HepG2 (cell line): ENCODE measurements at regions not wholly inside any gene's neighbourhood (a gene's known extent, or its start where the extent isn't known, plus 50 kb on each side); places are given as distances from the start of the nearest gene placed in this dataset.

Source experiments
- ATAC-seq: fragments of 200-7000 bp; cut with Tn5 transposase; 3 replicates; pipeline ENCODE4 v1.9.1; 2020; ENCODE audit warnings: mild to moderate bottlenecking, moderate library complexity
- BruUV-seq: library from RNA; stranded (reverse); fragments of 400-500 nt; replicated peaks from 2 replicates; lab custom pipeline; 2021; lab: Mats Ljungman, UMichigan
- CTCF ChIA-PET: fragments of 300-600 bp; formaldehyde crosslinking; extraction: SDS; loops from one replicate; lab custom pipeline; 2021; ENCODE audit warnings: low total read pairs, inconsistent platforms, low intra/inter-chr PET ratio; lab: Yijun Ruan, JAX
- POLR2A ChIA-PET: fragments of 350-600 bp; sonication (Branson Sonifier 250); formaldehyde crosslinking; loops from one replicate; lab custom pipeline; 2020; ENCODE audit warnings: antibody characterized with exemption, inconsistent platforms; lab: Yijun Ruan, JAX
- DNase-seq: peaks from one replicate; pipeline ENCODE4 v3.0.0-alpha.2; 2015; ENCODE audit warnings: low spot score
- FAIRE-seq: peaks from 3 replicates; lab custom pipeline; 2011; peaks lifted over from hg19 to GRCh38; lab: Jason Lieb, UNC
- H2AFZ ChIP-seq: one replicate; pipeline ENCODE4 v1.6.1; 2011; ENCODE audit warnings: low read length, inconsistent platforms
- H3K27ac ChIP-seq: fragments of 300-600 bp; 3 replicates; pipeline ENCODE4 v1.8.0; 2011; ENCODE audit warnings: mixed run types, mild to moderate bottlenecking, mixed read lengths, low read length, inconsistent platforms; ENCODE audit not compliant: insufficient read depth; ENCODE audit errors: extremely low read length
- H3K27me3 ChIP-seq, 2 experiments: fragments of 200-600 bp in 1 of 2; 2 replicates in 1 of 2; 3 replicates in 1 of 2; pipeline versions ENCODE4 v1.6.0 to v1.8.0; 2011; ENCODE audit warnings: low read length in 2 of 2, mild to moderate bottlenecking in 2 of 2, moderate library complexity in 2 of 2, inconsistent platforms in 1 of 2; ENCODE audit not compliant: insufficient read depth in 2 of 2, control insufficient read depth in 1 of 2
- H3K36me3 ChIP-seq, 2 experiments: fragments of 200-600 bp in 1 of 2; replicated peaks in 1 of 2; 2 replicates in 1 of 2; 3 replicates in 1 of 2; pipeline versions ENCODE4 v1.5.1 to v1.8.0; 2011; ENCODE audit warnings: low read length in 2 of 2, inconsistent platforms in 1 of 2; ENCODE audit not compliant: insufficient read depth in 2 of 2, control insufficient read depth in 1 of 2
- H3K4me1 ChIP-seq: 2 replicates; pipeline ENCODE4 v1.5.1; 2012; ENCODE audit warnings: low read length, inconsistent platforms; ENCODE audit not compliant: insufficient read depth
- H3K4me2 ChIP-seq: 2 replicates; pipeline ENCODE4 v1.6.0; 2011; ENCODE audit warnings: low read depth, low read length, inconsistent platforms
- H3K4me3 ChIP-seq, 3 experiments: fragments of 200-600 bp in 1 of 3; sonication (generic), shearing (Covaris generic) in 1 of 3; replicated peaks in 1 of 3; 2 replicates each; pipeline ENCODE4 v1.5.1; 2011 to 2016; ENCODE audit warnings: low read length in 3 of 3, inconsistent platforms in 2 of 3, low read depth in 2 of 3, mild to moderate bottlenecking in 2 of 3, control low read depth in 1 of 3, mixed read lengths in 1 of 3; ENCODE audit not compliant: insufficient read depth in 1 of 3
- H3K79me2 ChIP-seq: one replicate; pipeline ENCODE4 v1.6.1; 2011; ENCODE audit warnings: low read length, inconsistent platforms; ENCODE audit not compliant: insufficient read depth
- H3K9ac ChIP-seq: 2 replicates; pipeline ENCODE4 v1.6.0; 2011; ENCODE audit warnings: mild to moderate bottlenecking, low read depth, low read length, inconsistent platforms; ENCODE audit not compliant: insufficient read depth
- H3K9me3 ChIP-seq: 2 replicates; pipeline ENCODE4 v1.5.1; 2012; ENCODE audit warnings: mild to moderate bottlenecking, low read length
- H4K20me1 ChIP-seq: 2 replicates; pipeline ENCODE4 v1.6.0; 2011; ENCODE audit warnings: inconsistent platforms, mild to moderate bottlenecking, low read length, moderate library complexity; ENCODE audit not compliant: insufficient read depth
- ARNT ChIP-seq: fragments of 450-650 bp; IDR thresholded peaks from 2 replicates; pipeline ENCODE4 v1.6.1; 2017
- CBFB ChIP-seq: sonication (generic); formaldehyde crosslinking; IDR thresholded peaks from 2 replicates; pipeline ENCODE4 v1.4.0; 2020; ENCODE audit warnings: missing genetic modification reagents
- ELF1 ChIP-seq: sonication (generic); formaldehyde crosslinking; IDR thresholded peaks from 2 replicates; pipeline ENCODE4 v1.4.0; 2020; ENCODE audit warnings: missing genetic modification reagents
- ETV5 ChIP-seq: IDR thresholded peaks from 2 replicates; pipeline ENCODE4 v1.6.1; 2018; ENCODE audit warnings: missing biosample characterization, missing genetic modification reagents, inconsistent platforms, borderline replicate concordance
- FOXM1 ChIP-seq: sonication (generic); formaldehyde crosslinking; IDR thresholded peaks from 2 replicates; pipeline ENCODE4 v1.5.0; 2020; ENCODE audit warnings: missing genetic modification reagents
- GLI4 ChIP-seq: sonication (generic); formaldehyde crosslinking; IDR thresholded peaks from 2 replicates; pipeline ENCODE4 v1.5.1; 2020; ENCODE audit warnings: missing genetic modification reagents, mild to moderate bottlenecking, moderate library complexity, borderline replicate concordance
- IKZF1 ChIP-seq: fragments of 450-650 bp; IDR thresholded peaks from 2 replicates; pipeline ENCODE4 v1.7.1; 2016
- JDP2 ChIP-seq: sonication (generic); formaldehyde crosslinking; IDR thresholded peaks from 2 replicates; pipeline ENCODE4 v1.8.1; 2022; ENCODE audit warnings: missing genetic modification reagents, borderline replicate concordance
- KDM1A ChIP-seq: IDR thresholded peaks from 2 replicates; pipeline ENCODE4 v1.6.1; 2016; ENCODE audit warnings: missing compliant biosample characterization
- TARDBP ChIP-seq: sonication (generic); formaldehyde crosslinking; IDR thresholded peaks from 2 replicates; pipeline ENCODE4 v1.8.0; 2022; ENCODE audit warnings: mild to moderate bottlenecking, missing genetic modification reagents
- TMF1 ChIP-seq: sonication (generic); formaldehyde crosslinking; IDR thresholded peaks from 2 replicates; pipeline ENCODE4 v1.8.1; 2022; ENCODE audit warnings: low read depth, missing genetic modification reagents
- TOPORS ChIP-seq: sonication (generic); formaldehyde crosslinking; IDR thresholded peaks from 2 replicates; pipeline ENCODE4 v1.8.0; 2023; ENCODE audit warnings: mild to moderate bottlenecking, missing genetic modification reagents
- XRCC5 ChIP-seq: fragments of 200-400 bp; formaldehyde crosslinking; optimal IDR thresholded peaks from 2 replicates; pipeline ENCODE3; 2017; ENCODE audit warnings: mild to moderate bottlenecking, low read length
- ZNF530 ChIP-seq: sonication (generic); formaldehyde crosslinking; IDR thresholded peaks from 2 replicates; pipeline ENCODE4 v1.5.0; 2020; ENCODE audit warnings: low read depth, mild to moderate bottlenecking, missing genetic modification reagents
- ZNF614 ChIP-seq: IDR thresholded peaks from 2 replicates; pipeline ENCODE4 v1.6.1; 2018; ENCODE audit warnings: missing biosample characterization, missing genetic modification reagents, inconsistent platforms, borderline replicate concordance
- ZNF652 ChIP-seq: IDR thresholded peaks from 2 replicates; pipeline ENCODE4 v1.6.1; 2016; ENCODE audit warnings: low read depth, borderline replicate concordance
- ZNF746 ChIP-seq: sonication (generic); formaldehyde crosslinking; IDR thresholded peaks from 2 replicates; pipeline ENCODE4 v1.8.0; 2022; ENCODE audit warnings: mild to moderate bottlenecking, missing genetic modification reagents
- ZNF788 ChIP-seq: sonication (generic); formaldehyde crosslinking; IDR thresholded peaks from 2 replicates; pipeline ENCODE4 v1.5.0; 2020; ENCODE audit warnings: mild to moderate bottlenecking, missing genetic modification reagents, borderline replicate concordance
- ZNF816 ChIP-seq: sonication (generic); formaldehyde crosslinking; IDR thresholded peaks from 2 replicates; pipeline ENCODE4 v1.8.0; 2022; ENCODE audit warnings: missing genetic modification reagents, mild to moderate bottlenecking, borderline replicate concordance
- WGBS: methylation state at CpG from one replicate; pipeline ENCODE4 v1.1.6; 2017; ENCODE audit warnings: low lambda C conversion rate; 5-methylcytosine and 5-hydroxymethylcytosine counted together
- in situ Hi-C: cut with HindIII; loops from 2 replicates; pipeline ENCODE4 v1.10.0; 2017; ENCODE audit warnings: low pct_unique_long_range_greater_than_20kb; ENCODE audit not compliant: extremely low pct_ligation_motif_present
- intact Hi-C: fragments of 100-400 bp; cut with micrococcal nuclease; formaldehyde crosslinking; loops from one replicate; pipeline ENCODE4 v1.10.0; 2022; ENCODE audit not compliant: unreplicated experiment
- TF ChIP-seq, protein P1 (sequence below): sonication (generic); formaldehyde crosslinking; IDR thresholded peaks from 2 replicates; pipeline ENCODE4 v1.4.0; 2020; ENCODE audit warnings: missing genetic modification reagents, mild to moderate bottlenecking, borderline replicate concordance

DNA sequence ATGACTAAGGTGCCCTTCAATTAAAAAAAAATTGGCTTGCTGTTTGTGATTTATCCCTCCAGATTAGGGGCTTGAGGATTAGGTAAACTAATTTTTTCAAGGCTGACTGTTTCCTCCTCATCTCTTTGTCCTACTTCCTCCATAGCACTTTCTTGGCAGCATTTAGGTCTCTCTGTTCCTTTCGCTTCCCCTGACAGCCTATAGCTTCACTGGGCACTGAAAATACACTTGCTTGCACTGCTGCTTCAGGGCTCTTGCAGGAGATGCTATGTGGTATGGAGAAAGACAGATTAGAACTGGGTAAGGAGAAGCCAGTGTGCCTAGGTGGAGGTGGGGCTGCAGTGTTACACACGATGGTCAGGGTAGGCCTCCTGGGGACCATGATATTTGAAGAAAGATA is 112.3 kb upstream of the SFRP2 start:
- ATAC-seq (no peak), DNase-seq (no peak), FAIRE-seq (no peak)
- in situ Hi-C loops (no loop called here), intact Hi-C loops (no loop called here)
- Histone ChIP-seq H3K4me3 (no peak overlapping the region), H3K4me2 (no peak overlapping the region), H3K9ac (no peak overlapping the region), H3K9me3 (no peaks in the 10 kb centered on the region), H3K4me1 (no peaks in the 10 kb centered on the region), H3K27me3 (no peaks in the 10 kb centered on the region), H3K27ac (no peak overlapping the region), H3K36me3 (no peaks in the 10 kb centered on the region), H4K20me1 (no peaks in the 10 kb centered on the region), H3K79me2 (no peaks in the 10 kb centered on the region), H2AFZ (no peak overlapping the region)
- CTCF ChIA-PET, result no interaction called here
- no TSS peak for BruUV-seq
- TF ChIP-seq TOPORS (CRISPR knock-in tag), result no peak
- no peak for TF ChIP-seq JDP2 (CRISPR knock-in tag)
- TF ChIP-seq FOXM1 (CRISPR knock-in tag), result no peak
- TF ChIP-seq ETV5 (CRISPR knock-in tag), result no peak
- TF ChIP-seq, protein P1, sequence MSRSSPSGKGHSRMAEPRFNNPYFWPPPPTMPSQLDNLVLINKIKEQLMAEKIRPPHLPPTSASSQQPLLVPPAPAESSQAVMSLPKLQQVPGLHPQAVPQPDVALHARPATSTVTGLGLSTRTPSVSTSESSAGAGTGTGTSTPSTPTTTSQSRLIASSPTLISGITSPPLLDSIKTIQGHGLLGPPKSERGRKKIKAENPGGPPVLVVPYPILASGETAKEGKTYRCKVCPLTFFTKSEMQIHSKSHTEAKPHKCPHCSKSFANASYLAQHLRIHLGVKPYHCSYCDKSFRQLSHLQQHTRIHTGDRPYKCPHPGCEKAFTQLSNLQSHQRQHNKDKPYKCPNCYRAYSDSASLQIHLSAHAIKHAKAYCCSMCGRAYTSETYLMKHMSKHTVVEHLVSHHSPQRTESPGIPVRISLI (CRISPR knock-in tag), result no peak
- no peak for TF ChIP-seq ELF1 (CRISPR knock-in tag)
- WGBS, result 2% methylated on average over 2 of the region's 2 CpGs
- POLR2A ChIA-PET, result no interaction called here

DNA sequence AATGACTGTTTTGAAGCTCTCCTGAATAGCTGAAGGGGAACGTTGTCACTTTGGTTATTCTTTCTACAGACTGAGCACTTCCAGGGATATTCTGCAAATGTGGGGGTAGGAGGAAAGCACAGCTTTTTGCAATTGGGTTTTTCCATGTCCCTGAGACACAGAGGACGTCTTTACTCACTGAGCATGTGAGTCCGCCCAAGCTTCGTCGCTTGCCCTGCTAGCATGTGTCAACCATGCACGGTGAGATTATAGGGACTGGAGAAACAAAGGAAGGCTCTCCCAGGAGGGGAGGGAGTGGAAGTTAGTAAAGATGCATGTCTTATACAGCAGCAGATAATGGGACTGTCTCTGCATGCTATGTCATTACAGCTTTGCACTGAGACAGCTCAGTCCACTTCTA is 111.5 kb upstream of the SFRP2 start:
- no peaks in the 10 kb centered on the region for H3K9me3 ChIP-seq
- no peaks in the 10 kb centered on the region for H3K4me1 ChIP-seq
- no peak overlapping the region for H2AFZ ChIP-seq
- ATAC-seq (no peak), FAIRE-seq (no peak), DNase-seq (no peak)
- no peaks in the 10 kb centered on the region for H3K27me3 ChIP-seq
- H3K4me2 ChIP-seq, result no peak overlapping the region
- in situ Hi-C loops, result no loop called here
- no peak overlapping the region for H3K9ac ChIP-seq
- H3K36me3 ChIP-seq, result no peaks in the 10 kb centered on the region
- no peaks in the 10 kb centered on the region for H3K79me2 ChIP-seq
- ChIA-PET CTCF (no interaction called here), POLR2A (no interaction called here)
- no peak for TF ChIP-seq ARNT
- TF ChIP-seq TMF1 (CRISPR knock-in tag), result no peak
- TF ChIP-seq ZNF816, result no peak
- TF ChIP-seq TARDBP (CRISPR knock-in tag), result no peak
- TF ChIP-seq GLI4, result no peak
- TF ChIP-seq ZNF746 (CRISPR knock-in tag), result no peak
- TF ChIP-seq ZNF652 (CRISPR knock-in tag), result no peak
- no peak for TF ChIP-seq ZNF530 (CRISPR knock-in tag)
- TF ChIP-seq ZNF614 (CRISPR knock-in tag), result no peak
- TF ChIP-seq KDM1A (CRISPR knock-in tag), result no peak
- no peak for TF ChIP-seq ZNF788 (CRISPR knock-in tag)
- TF ChIP-seq XRCC5, result no peak
- no peak for TF ChIP-seq IKZF1
- TF ChIP-seq CBFB (CRISPR knock-in tag), result no peak
- H4K20me1 ChIP-seq, result no peaks in the 10 kb centered on the region
- intact Hi-C loops, result no loop called here
- BruUV-seq, result no TSS peak
- H3K27ac ChIP-seq, result no peak overlapping the region
- WGBS, result 25% methylated on average over 6 of the region's 6 CpGs
- no peak overlapping the region for H3K4me3 ChIP-seq
